CD14-positive monocyte (primary cell): ENCODE measurements at regions not wholly inside any gene's neighbourhood (a gene's known extent, or its start where the extent isn't known, plus 50 kb on each side); places are given as distances from the start of the nearest gene placed in this dataset.

ENCODE experiments used
- DNase-seq, 3 donors: peaks; one replicate each; pipeline ENCODE4 v3.0.0-alpha.2; 2011 to 2022
- H2AFZ ChIP-seq: 2 replicates; pipeline ENCODE4 v1.6.0; 2012; ENCODE audit warnings: mild to moderate bottlenecking, low read depth, low read length, inconsistent platforms; ENCODE audit not compliant: insufficient read depth, poor library complexity, severe bottlenecking
- H3K27ac ChIP-seq, 2 donors: 1 replicate in 1 of 2; 2 replicates in 1 of 2; pipeline ENCODE4 v1.5.1; 2012 to 2013; ENCODE audit warnings: low read length in 2 of 2, control low read depth in 1 of 2, inconsistent platforms in 1 of 2, low read depth in 1 of 2, mild to moderate bottlenecking in 1 of 2
- H3K27me3 ChIP-seq, 2 donors: one replicate each; pipeline versions ENCODE4 v1.6.0 to v1.6.1; 2011 to 2013; ENCODE audit warnings: low read length in 2 of 2; ENCODE audit not compliant: control insufficient read depth in 2 of 2, insufficient read depth in 2 of 2
- H3K36me3 ChIP-seq, 2 donors: replicated peaks in 1 of 2; 1 replicate in 1 of 2; 2 replicates in 1 of 2; pipeline versions ENCODE4 v1.5.1 to v1.6.1; 2012 to 2013; ENCODE audit warnings: low read length in 2 of 2, control low read depth in 1 of 2, inconsistent platforms in 1 of 2, mild to moderate bottlenecking in 1 of 2; ENCODE audit not compliant: insufficient read depth in 2 of 2, control insufficient read depth in 1 of 2
- H3K4me1 ChIP-seq, 2 donors: 1 replicate in 1 of 2; 2 replicates in 1 of 2; pipeline versions ENCODE4 v1.5.1 to v1.6.1; 2012 to 2013; ENCODE audit warnings: low read length in 2 of 2, control low read depth in 1 of 2, inconsistent platforms in 1 of 2, mild to moderate bottlenecking in 1 of 2, moderate library complexity in 1 of 2; ENCODE audit not compliant: insufficient read depth in 2 of 2, control insufficient read depth in 1 of 2
- H3K4me2 ChIP-seq: replicated peaks from 2 replicates; pipeline ENCODE3; 2012; ENCODE audit warnings: low read length, moderate library complexity, mild to moderate bottlenecking; ENCODE audit not compliant: poor library complexity, severe bottlenecking; ENCODE audit errors: extremely low read depth
- H3K4me3 ChIP-seq, 3 experiments: fragments of 200-600 bp in 1 of 3; sonication (generic) in 1 of 3; replicated peaks in 1 of 3; 1 replicate in 2 of 3; 2 replicates in 1 of 3; pipeline ENCODE4 v1.5.1; 2011 to 2013; ENCODE audit warnings: low read length in 3 of 3, mild to moderate bottlenecking in 3 of 3, control low read depth in 2 of 3, low read depth in 2 of 3, inconsistent platforms in 1 of 3, moderate library complexity in 1 of 3
- H3K79me2 ChIP-seq: 2 replicates; pipeline ENCODE4 v1.6.0; 2012; ENCODE audit warnings: mild to moderate bottlenecking, control low read depth, inconsistent platforms, low read length, moderate library complexity; ENCODE audit not compliant: insufficient read depth
- H3K9ac ChIP-seq: 2 replicates; pipeline ENCODE4 v1.6.0; 2017; ENCODE audit warnings: low read length, mild to moderate bottlenecking; ENCODE audit not compliant: insufficient read depth, poor library complexity, severe bottlenecking
- H3K9me3 ChIP-seq, 2 donors: replicated peaks in 1 of 2; 1 replicate in 1 of 2; 2 replicates in 1 of 2; pipeline versions ENCODE4 v1.5.1 to v1.6.1; 2012 to 2013; ENCODE audit warnings: low read length in 2 of 2, control low read depth in 1 of 2; ENCODE audit not compliant: control insufficient read depth in 1 of 2, insufficient read depth in 1 of 2
- H4K20me1 ChIP-seq: 2 replicates; pipeline ENCODE4 v1.6.0; 2012; ENCODE audit warnings: mild to moderate bottlenecking, low read length, control low read depth, moderate library complexity; ENCODE audit not compliant: insufficient read depth
- H3K27ac Mint-ChIP-seq, 7 donors: one replicate each; pipeline ENCODE4 v1.8.0; 2020; ENCODE audit warnings: mild to moderate bottlenecking in 7 of 7, mixed read lengths in 7 of 7, moderate library complexity in 6 of 7, inconsistent platforms in 2 of 7
- H3K27me3 Mint-ChIP-seq, 3 donors: one replicate each; pipeline ENCODE4 v1.8.0; 2021 to 2022; ENCODE audit warnings: low read depth in 3 of 3, mild to moderate bottlenecking in 3 of 3, mixed read lengths in 3 of 3, moderate library complexity in 3 of 3, inconsistent platforms in 1 of 3
- H3K36me3 Mint-ChIP-seq, 2 donors: one replicate each; pipeline ENCODE4 v1.8.0; 2020; ENCODE audit warnings: mixed read lengths in 2 of 2, inconsistent platforms in 1 of 2, mild to moderate bottlenecking in 1 of 2
- H3K4me1 Mint-ChIP-seq: one replicate; pipeline ENCODE4 v1.8.0; 2020; ENCODE audit warnings: mild to moderate bottlenecking, mixed read lengths
- H3K4me3 Mint-ChIP-seq, 2 donors: one replicate each; pipeline ENCODE4 v1.8.0; 2020; ENCODE audit warnings: mild to moderate bottlenecking in 2 of 2, mixed read lengths in 2 of 2, moderate library complexity in 1 of 2
- H3K9me3 Mint-ChIP-seq, 7 donors: one replicate each; pipeline ENCODE4 v1.8.0; 2020 to 2022; ENCODE audit warnings: mixed read lengths in 7 of 7, mild to moderate bottlenecking in 6 of 7, moderate library complexity in 6 of 7, inconsistent platforms in 2 of 7
- WGBS: methylation state at CpG from one replicate; pipeline ENCODE4 v1.1.5; 2013; ENCODE audit warnings: missing lambda C conversion rate; ENCODE audit not compliant: insufficient coverage; 5-methylcytosine and 5-hydroxymethylcytosine counted together
- intact Hi-C, 2 donors: fragments of 100-400 bp; cut with micrococcal nuclease; formaldehyde crosslinking; loops; one replicate each; pipeline versions ENCODE4 v1.15.0 to v1.15.1; 2023
- TF ChIP-seq, protein P1 (sequence below): fragments of 200-600 bp; IDR thresholded peaks from one replicate; pipeline ENCODE4 v1.8.0; 2022; ENCODE audit warnings: antibody characterized with exemption, mild to moderate bottlenecking

DNA sequence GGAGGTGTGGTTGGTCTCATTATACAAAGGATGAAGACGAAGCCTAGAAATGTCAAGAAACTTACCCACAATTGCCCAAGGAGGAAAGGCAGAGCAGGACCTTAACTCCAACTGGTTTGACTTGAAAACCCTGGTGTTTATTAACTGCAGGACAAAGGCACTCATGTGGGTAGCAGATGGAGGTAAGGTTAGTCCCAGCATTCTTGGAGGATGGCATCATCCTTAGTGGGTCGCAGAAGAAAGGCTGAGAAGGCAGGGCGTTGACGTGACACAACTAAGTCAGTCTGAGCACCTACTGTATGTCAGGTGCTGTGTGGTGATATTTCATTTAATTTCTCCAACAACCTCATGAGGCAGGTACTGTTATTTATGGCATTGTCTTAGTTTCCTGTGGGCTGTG lies 101.3 kb downstream of the HAPSTR1 start:
- H3K27me3 Mint-ChIP-seq, result peaks cover 2 to 3% (median 2%) of the 10 kb centered on the region in 3 donors
- H3K4me3 Mint-ChIP-seq, result no peak overlapping the region
- no peak overlapping the region for H3K9ac ChIP-seq
- no peak overlapping the region for H3K27ac Mint-ChIP-seq
- TF ChIP-seq, protein P1, sequence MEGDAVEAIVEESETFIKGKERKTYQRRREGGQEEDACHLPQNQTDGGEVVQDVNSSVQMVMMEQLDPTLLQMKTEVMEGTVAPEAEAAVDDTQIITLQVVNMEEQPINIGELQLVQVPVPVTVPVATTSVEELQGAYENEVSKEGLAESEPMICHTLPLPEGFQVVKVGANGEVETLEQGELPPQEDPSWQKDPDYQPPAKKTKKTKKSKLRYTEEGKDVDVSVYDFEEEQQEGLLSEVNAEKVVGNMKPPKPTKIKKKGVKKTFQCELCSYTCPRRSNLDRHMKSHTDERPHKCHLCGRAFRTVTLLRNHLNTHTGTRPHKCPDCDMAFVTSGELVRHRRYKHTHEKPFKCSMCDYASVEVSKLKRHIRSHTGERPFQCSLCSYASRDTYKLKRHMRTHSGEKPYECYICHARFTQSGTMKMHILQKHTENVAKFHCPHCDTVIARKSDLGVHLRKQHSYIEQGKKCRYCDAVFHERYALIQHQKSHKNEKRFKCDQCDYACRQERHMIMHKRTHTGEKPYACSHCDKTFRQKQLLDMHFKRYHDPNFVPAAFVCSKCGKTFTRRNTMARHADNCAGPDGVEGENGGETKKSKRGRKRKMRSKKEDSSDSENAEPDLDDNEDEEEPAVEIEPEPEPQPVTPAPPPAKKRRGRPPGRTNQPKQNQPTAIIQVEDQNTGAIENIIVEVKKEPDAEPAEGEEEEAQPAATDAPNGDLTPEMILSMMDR, result no peak
- no peaks in the 10 kb centered on the region for H3K36me3 Mint-ChIP-seq
- no peaks in the 10 kb centered on the region for H4K20me1 ChIP-seq
- no peak overlapping the region for H2AFZ ChIP-seq
- intact Hi-C loops, result no loop called here
- H3K4me1 Mint-ChIP-seq, result no peaks in the 10 kb centered on the region
- H3K36me3 ChIP-seq, result no peaks in the 10 kb centered on the region
- 80% methylated on average over 1 of the region's 4 CpGs for WGBS
- no peaks in the 10 kb centered on the region for H3K9me3 ChIP-seq
- H3K27ac ChIP-seq, result no peak overlapping the region
- peaks cover 0 to 3% (median 0%) of the 10 kb centered on the region in 7 donors for H3K9me3 Mint-ChIP-seq
- H3K79me2 ChIP-seq, result no peaks in the 10 kb centered on the region
- no peak for DNase-seq
- no peaks in the 10 kb centered on the region for H3K4me1 ChIP-seq
- H3K4me3 ChIP-seq, result no peak overlapping the region
- H3K27me3 ChIP-seq, result no peaks in the 10 kb centered on the region
- H3K4me2 ChIP-seq, result no peak overlapping the region

DNA sequence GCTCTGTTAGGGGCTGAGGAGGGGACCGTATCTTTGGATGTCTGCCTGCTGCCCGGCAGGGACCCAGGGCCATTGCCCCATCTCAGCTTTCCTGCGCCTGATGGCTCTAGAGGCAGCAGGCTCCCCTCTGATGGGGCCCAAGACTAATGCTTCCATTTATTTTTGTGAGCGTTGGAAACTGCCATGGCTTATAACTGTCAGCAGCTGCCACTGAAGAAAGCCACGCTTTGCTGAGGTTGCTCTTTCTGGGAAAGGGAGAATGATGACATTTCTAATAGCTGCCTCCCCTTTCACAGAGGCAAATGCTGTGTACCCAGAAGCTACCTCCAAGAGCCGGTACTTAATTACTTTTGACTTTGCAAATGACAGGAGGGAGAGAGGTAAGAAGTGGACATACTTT lies 103.8 kb downstream of the HAPSTR1 start:
- H3K9me3 Mint-ChIP-seq, result peaks cover 0 to 11% (median 2%) of the 10 kb centered on the region in 7 donors
- no peak overlapping the region for H3K4me2 ChIP-seq
- no peaks in the 10 kb centered on the region for H3K9me3 ChIP-seq
- no peak overlapping the region for H3K4me3 ChIP-seq
- intact Hi-C loops, result no loop called here
- H3K4me1 ChIP-seq, result no peaks in the 10 kb centered on the region
- H2AFZ ChIP-seq, result no peak overlapping the region
- H3K4me3 Mint-ChIP-seq, result no peak overlapping the region
- H3K27ac ChIP-seq, result no peak overlapping the region
- no peaks in the 10 kb centered on the region for H3K27me3 ChIP-seq
- H3K9ac ChIP-seq, result no peak overlapping the region
- no peaks in the 10 kb centered on the region for H3K79me2 ChIP-seq
- H3K36me3 ChIP-seq, result no peaks in the 10 kb centered on the region
- TF ChIP-seq, protein P1, result no peak
- H3K36me3 Mint-ChIP-seq, result no peaks in the 10 kb centered on the region
- no peaks in the 10 kb centered on the region for H3K4me1 Mint-ChIP-seq
- H3K27me3 Mint-ChIP-seq, result peaks cover 2 to 8% (median 2%) of the 10 kb centered on the region in 3 donors
- H4K20me1 ChIP-seq, result no peaks in the 10 kb centered on the region
- H3K27ac Mint-ChIP-seq, result no peak overlapping the region
- WGBS, result 71% methylated on average over 5 of the region's 6 CpGs
- DNase-seq, result no peak
